Erythroblast (primary cell): ENCODE measurements at regions not wholly inside any gene's neighbourhood (a gene's known extent, or its start where the extent isn't known, plus 50 kb on each side); places are given as distances from the start of the nearest gene placed in this dataset.

Experiments
- GATA1 ChIP-seq: IDR thresholded peaks from 2 replicates; pipeline ENCODE4 v1.6.1; 2011; ENCODE audit warnings: low read depth, mild to moderate bottlenecking, control low read depth, low read length, moderate library complexity
- POLR2A ChIP-seq: IDR thresholded peaks from 2 replicates; pipeline ENCODE4 v1.6.1; 2011; ENCODE audit warnings: mild to moderate bottlenecking, low read length

GRCh38 chr7:17674166-17674942, 265.9 kb downstream of the SNX13 start:
- TF ChIP-seq POLR2A: no peak
- no peak for TF ChIP-seq GATA1
